22Rv1 (cell line): ENCODE measurements at regions not wholly inside any gene's neighbourhood (a gene's known extent, or its start where the extent isn't known, plus 50 kb on each side); places are given as distances from the start of the nearest gene placed in this dataset.

Source experiments
- H3K27ac ChIP-seq: fragments of 450-650 bp; 2 replicates; pipeline ENCODE4 v1.5.1; 2017
- ZFX ChIP-seq: fragments of 450-650 bp; IDR thresholded peaks from 2 replicates; pipeline ENCODE4 v1.6.1; 2017; ENCODE audit warnings: antibody characterized with exemption, borderline replicate concordance
- TF ChIP-seq, protein P1 (sequence below): fragments of 450-650 bp; IDR thresholded peaks from 2 replicates; pipeline ENCODE4 v1.5.1; 2017; ENCODE audit warnings: mild to moderate bottlenecking

DNA sequence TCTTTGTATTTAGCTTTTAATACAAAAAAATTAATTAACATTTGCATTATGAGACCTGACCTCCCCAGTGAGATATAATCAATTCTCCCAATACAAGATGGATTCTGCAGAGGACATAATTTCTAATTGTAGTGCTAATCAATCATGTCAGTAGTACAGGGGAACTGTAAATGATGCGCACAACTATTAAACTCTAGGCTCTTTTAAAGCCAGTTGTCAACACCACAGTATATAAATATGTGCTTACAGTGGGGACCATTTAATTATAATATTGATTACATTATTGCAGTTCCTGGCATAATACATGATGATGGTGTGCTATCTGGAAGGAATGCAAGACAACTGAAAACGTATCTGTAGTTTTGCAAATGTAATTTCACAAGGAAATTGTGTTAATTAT lies 285.6 kb upstream of the EPHA4 start:
- no peak overlapping the region for H3K27ac ChIP-seq
- TF ChIP-seq, protein P1, sequence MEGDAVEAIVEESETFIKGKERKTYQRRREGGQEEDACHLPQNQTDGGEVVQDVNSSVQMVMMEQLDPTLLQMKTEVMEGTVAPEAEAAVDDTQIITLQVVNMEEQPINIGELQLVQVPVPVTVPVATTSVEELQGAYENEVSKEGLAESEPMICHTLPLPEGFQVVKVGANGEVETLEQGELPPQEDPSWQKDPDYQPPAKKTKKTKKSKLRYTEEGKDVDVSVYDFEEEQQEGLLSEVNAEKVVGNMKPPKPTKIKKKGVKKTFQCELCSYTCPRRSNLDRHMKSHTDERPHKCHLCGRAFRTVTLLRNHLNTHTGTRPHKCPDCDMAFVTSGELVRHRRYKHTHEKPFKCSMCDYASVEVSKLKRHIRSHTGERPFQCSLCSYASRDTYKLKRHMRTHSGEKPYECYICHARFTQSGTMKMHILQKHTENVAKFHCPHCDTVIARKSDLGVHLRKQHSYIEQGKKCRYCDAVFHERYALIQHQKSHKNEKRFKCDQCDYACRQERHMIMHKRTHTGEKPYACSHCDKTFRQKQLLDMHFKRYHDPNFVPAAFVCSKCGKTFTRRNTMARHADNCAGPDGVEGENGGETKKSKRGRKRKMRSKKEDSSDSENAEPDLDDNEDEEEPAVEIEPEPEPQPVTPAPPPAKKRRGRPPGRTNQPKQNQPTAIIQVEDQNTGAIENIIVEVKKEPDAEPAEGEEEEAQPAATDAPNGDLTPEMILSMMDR, result no peak
- TF ChIP-seq ZFX, result no peak

DNA sequence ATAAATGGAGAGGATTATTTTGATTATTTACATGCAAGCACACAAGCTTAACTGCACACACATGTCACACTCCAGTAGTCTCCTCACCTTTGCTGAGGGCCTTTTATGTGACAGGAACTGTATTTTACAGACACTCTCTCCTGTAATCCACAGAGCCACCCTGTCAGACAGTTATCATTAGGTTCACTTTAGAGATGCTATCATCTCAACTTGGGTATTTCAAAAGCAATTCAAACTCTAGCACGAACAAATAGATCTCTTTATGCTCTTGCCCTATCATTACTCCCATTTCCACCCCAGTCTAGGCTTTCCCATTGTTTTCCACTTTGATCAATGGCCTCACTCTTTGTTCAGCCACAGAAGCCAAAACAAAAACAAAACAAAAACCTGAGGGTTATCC lies 281.2 kb upstream of the EPHA4 start:
- H3K27ac ChIP-seq, result no peak overlapping the region
- TF ChIP-seq, protein P1, result no peak
- TF ChIP-seq ZFX, result no peak

DNA sequence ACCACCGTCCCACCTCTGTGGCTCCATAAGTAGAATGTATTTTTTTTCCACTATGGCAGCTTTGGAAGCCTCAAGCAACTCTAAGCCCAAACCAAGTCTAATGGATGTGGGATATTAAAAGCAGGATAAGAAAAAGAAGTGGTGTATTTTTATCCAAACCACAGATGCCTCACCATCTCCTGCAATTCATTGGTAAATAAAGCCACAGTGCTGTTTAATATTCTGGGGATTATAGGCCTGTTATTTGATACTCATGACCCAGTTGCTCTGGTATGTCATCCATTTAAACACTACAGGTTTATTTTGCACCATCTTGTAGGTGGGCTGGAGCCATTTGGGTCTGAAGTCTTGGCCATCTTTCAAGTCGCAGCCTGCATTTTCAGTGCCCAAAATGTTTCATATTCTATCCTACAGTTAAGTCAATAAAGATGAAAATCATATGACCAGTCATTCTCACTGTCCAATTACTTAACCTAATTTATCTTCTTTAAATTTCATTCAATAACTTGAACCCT lies 279.5 kb upstream of the EPHA4 start:
- H3K27ac ChIP-seq, result no peak overlapping the region
- TF ChIP-seq ZFX, result no peak
- TF ChIP-seq, protein P1, result no peak

DNA sequence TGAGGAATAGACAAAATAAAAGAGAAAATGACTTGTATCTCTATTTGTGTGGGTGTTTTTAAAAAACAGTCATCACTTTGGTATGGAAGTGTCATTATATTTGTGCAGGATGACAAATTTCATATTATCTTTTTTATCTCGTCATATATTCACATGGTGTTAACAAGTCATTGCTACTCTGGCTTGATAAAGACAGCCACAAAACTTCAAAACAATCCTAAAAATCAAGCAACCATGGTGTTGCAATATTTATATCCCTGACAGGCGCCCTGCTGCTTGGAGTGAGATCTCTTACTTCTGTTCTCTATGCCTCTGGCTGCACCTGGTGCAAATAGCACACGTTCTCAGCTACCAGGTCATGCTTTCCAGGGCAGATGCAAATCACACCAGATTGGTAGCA lies 278.0 kb upstream of the EPHA4 start:
- H3K27ac ChIP-seq, result no peak overlapping the region
- no peak for TF ChIP-seq ZFX
- TF ChIP-seq, protein P1, result no peak

DNA sequence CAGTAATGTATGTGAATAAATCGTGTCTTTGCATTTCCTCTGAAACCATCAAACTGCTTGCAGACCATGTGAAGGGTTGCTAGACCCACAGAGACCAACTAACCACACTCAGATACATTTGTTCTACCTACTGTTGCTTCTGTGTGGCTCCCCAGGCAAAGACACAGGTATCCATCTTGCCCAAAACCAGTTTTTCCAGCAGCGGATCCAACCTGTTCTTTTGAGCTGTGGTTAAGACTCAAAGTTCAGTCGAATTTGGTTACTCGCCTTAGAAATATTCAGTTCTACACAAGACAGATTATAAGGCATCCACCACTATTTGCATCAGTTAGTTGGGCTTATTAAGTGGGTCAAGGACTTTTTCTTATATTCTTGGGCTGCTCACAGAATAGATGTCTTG lies 276.2 kb upstream of the EPHA4 start:
- TF ChIP-seq, protein P1, result no peak
- TF ChIP-seq ZFX, result no peak
- no peak overlapping the region for H3K27ac ChIP-seq

DNA sequence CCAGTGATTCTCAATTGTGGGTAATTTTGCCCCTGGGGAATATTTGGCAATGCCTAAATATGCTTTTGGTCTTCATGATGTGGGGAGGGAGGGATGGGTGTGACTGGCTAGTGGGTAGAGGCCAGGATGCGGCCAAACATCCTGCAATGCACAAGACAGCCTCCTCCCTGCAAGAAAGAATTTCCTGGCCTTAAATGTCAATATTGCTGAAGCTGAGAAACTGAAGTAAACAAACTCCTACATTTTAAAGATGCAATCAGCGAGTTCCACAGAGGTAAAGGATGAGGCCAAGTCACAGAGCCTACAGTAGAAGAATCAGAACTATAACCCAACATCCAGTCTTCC lies 272.9 kb upstream of the EPHA4 start:
- TF ChIP-seq, protein P1, result no peak
- no peak for TF ChIP-seq ZFX
- no peak overlapping the region for H3K27ac ChIP-seq

DNA sequence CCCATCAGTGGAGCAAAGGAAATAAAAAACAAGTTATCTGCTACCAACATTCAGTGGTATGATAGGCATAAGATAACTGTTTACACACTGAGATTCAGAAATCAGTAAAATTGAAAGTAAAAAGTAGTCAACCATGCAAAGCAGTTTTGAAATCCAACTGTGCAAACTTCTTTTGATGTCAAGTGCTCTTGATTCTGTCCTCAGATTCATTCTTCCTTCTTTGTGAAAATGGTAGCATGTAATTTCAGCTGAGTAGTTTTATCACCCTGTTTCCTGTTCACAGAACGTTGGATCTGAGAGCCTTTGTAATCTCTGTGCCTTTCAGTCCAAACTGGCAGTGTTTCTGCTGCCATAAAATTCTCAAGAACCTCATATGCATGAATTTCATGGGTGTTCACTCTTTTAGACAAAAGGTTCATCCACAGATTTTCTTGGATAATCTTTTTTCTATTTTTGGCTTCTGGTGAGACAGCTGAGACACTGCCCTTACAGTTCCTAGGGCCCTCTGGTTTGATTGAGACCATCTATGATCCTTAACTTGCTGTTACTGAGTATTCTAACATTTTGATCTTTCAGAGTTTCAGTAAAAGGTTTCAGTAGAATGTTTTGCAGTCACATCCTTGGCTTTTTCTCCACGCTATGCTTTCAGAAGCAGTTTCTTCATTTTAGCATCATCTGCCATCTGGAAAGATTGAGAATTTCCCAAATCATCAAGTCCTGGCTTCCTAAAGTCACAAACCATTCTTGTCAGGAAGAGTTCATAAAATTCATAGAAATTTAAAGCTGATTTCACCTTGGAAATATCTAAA lies 272.3 kb upstream of the EPHA4 start:
- H3K27ac ChIP-seq, result no peak overlapping the region
- TF ChIP-seq, protein P1, result no peak
- no peak for TF ChIP-seq ZFX
